GM18861 (cell line): ENCODE measurements at regions not wholly inside any gene's neighbourhood (a gene's known extent, or its start where the extent isn't known, plus 50 kb on each side); places are given as distances from the start of the nearest gene placed in this dataset.
"Not testable (repeated sequence)": the region's sequence is repeated elsewhere in the genome, so short reads cannot be mapped to it uniquely, and the experiment has no call there.

Experiments
- ATAC-seq: cut with Tn5 transposase; IDR thresholded peaks from one replicate; pipeline ENCODE4 v1.9.1; 2021; ENCODE audit not compliant: unreplicated experiment

- ATAC-seq = peak; percentile 99
These were observed 69.4 kb upstream of the EVL start for GRCh38 chr14:99995700-99996356.

DNA sequence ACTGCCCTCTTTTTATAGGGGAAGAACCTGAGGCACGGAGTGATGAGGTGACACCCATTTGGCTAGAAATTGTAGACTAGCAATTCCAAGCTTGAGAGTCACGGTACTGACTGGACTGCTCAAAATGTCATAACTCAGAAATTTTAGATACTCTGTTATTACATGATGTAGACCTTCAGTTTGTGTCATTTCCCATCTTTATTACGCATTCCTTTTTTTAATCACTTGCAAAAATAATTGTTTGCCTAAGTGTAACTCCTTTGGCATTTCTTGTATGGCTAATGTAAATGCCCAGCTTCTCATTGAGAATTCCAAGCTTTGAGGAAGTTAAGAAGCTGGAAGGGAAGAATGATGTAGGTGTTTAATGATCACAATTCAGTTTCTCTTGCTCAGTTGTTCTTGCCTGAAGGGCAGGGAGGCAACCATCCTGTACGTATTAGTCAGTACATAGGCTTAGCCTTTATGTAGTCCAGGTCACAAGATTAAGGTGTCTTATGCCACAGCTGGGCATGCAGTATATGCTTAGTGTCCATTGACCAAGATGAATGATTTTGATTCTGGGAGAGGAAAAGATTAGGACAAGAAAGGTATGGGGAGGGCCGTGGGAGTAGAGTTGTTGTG is 68.2 kb upstream of the EVL start:
- ATAC-seq = no peak

- ATAC-seq = not testable (repeated sequence)
These were observed 64.8 kb upstream of the EVL start for GRCh38 chr14:100000398-100000797.

GRCh38 chr14:100004392-100004791 is 60.8 kb upstream of the EVL start:
- ATAC-seq = no peak

- no peak for ATAC-seq
These were observed 58.0 kb upstream of the EVL start for GRCh38 chr14:100007254-100007653.

DNA sequence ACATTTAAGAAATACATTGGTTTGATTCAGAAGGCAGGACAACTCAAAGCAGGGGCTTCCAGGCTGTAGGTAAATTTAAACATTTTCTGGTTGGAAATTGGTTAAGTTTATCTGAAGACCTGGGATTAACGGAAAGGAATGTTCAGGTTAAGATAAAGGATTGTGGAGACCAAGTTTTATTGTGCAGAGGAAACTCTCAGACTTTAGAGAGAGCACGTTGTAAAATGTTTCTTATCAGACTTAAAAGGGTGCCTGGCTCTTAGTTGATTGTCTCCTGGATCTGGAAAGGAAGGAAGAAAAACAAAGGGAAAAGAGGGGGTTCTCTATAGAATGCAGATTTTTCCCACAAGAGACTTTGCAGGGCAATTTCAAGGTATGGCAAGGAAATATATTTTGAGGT is 55.4 kb upstream of the EVL start:
- not testable (repeated sequence) for ATAC-seq

DNA sequence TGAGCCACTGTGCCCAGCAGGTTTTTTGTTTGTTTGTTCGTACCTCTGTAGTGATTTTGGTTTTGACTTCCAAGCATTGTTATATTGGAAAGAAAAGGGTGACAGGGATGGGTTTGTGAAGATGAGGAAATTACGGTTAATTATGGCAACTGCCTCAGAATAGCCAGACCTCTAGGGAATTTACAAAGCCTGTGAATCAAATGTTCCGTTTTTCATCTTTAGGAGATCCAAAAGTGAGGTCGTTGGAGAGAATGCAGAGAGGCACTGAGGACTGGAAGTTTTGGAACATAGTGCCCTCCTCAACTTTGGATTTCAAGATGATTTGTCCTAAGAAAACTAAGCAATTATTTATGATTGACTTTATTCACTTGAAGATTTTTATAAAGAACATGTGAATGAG is 54.5 kb upstream of the EVL start:
- ATAC-seq = no peak

- no peak for ATAC-seq
These were observed 53.4 kb upstream of the EVL start for GRCh38 chr14:100011628-100012325.

DNA sequence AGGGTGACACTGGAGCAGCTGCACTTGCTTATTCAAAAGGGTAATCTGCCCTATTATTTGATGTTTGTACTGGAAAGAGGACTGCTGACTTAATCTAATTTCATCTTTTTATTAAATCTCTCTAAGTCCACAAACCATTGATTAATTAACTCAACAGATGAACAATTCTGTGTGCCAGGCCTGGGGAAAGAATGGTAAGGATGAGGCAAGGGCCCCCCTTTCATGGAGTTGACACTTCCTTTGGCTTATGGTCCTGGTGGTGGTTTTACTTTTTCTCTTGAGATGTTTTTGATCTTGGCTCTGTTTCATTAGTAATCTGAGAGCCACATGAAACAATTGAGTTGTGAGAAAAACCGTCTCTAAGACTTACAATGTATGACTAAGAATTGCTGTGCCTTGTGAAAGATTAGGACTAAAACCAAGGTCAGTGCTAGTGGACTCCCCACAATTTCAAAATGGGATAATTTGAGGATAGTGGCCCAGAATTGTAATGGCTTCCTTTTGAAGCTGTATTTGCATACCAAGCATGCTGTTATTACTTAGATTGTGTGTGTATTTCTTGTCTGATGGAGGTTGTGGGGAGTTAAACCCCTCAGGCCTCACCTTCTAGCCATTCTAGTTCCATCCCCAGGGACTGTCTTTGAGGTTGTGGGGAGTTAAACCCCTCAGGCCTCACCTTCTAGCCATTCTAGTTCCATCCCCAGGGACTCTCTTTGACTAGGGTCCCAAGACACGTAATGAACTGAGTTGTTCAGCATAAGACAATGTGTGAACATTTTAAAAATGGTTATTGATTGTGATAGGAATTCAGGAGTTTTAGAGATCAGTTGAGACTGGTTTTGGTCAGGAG is 52.5 kb upstream of the EVL start:
- ATAC-seq = no peak

DNA sequence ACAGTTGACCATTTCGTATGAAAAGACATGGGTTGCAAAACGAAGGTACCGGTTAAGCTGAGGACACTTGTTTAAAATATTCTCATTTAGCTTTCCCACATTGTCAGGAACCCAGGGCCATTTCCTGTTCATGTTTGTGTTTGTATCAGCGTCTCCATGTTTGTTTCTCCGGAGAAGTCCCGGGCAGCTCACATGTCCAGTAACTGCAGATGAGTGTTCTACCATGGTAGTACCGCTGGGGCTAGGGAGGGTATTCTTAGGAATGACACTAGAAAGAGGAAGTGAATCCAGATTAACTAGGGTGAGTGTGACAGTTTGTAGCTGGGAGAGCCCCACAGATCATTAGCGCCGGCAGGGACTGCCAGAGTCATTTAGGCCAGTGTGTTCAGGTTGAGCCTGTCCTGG is 50.0 kb upstream of the EVL start:
- ATAC-seq = peak; percentile 80
